HG03103 (cell line): ENCODE measurements at regions not wholly inside any gene's neighbourhood (a gene's known extent, or its start where the extent isn't known, plus 50 kb on each side); places are given as distances from the start of the nearest gene placed in this dataset.
"Not testable (repeated sequence)": the region's sequence is repeated elsewhere in the genome, so short reads cannot be mapped to it uniquely, and the experiment has no call there.

Experiments
- ATAC-seq: cut with Tn5 transposase; IDR thresholded peaks from one replicate; pipeline ENCODE4 v1.9.1; 2021; ENCODE audit warnings: low read depth; ENCODE audit not compliant: unreplicated experiment

GRCh38 chr3:18572809-18573208, 147.7 kb upstream of the SATB1 start:
- ATAC-seq, result no peak

- no peak for ATAC-seq
These were observed 142.2 kb upstream of the SATB1 start for GRCh38 chr3:18567293-18567692.

DNA sequence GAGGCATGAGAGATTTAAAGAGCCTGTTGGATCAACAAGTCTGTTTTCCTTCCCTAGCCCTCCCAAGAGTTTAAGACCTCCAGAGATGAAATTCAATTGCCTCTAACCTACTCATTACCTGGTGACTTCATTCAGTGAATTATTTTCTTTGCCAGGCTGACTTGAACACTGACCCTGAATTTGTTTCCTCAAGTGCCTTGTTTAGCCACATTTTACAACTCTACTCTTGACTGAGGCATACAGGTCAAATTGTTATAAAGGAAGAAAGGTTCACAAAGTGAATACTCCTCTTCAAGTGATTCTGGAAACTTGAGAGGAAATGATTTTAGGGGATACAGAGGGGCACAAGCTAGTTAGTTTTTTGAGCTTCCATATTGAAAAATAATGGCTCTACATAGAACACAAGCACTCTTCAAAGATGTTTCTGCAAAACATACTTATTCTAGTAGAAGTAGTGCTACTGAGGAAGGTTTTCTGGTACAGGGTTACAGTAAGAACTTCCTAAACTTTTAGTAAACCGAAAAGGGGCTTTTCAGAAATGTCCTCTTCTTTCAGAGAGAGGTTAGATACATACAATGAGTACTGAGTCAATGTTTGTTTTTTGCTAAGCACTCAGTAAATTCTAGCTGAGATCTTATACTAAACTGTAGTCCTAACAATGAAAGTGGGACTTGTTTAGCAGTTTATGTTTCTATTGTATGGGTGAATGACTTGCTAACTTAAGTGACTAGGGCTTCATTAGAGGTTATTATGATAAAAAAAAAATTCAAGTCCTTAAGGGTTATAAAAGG, 137.4 kb upstream of the SATB1 start:
- no peak for ATAC-seq

DNA sequence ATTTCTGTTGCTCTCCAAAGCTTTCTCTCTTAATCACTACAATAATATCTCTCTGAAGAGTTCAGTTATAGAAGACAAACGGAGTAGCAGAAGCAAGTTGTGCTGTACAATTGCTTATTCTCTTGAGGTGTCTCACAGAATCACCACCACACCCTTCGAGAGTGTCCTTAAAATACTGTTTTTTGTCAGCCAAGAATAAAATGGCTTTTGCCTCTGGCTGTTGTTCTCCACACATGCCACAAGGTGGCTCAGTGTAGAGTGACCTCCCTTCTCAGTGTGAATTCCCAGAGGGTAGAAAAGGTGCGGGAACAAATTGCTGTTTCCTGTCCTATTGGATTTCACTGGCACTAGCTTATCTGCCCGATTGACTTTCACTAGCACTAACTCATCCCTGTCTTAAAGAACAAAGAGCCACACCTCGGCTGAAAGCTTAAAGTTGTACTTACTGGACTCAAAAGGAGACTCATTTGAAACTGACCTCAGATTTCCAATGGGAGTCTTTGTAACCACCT, 134.2 kb upstream of the SATB1 start:
- ATAC-seq, result peak; percentile 59

GRCh38 chr3:18558507-18558906, 133.4 kb upstream of the SATB1 start:
- ATAC-seq, result no peak

GRCh38 chr3:18557216-18557615, 132.1 kb upstream of the SATB1 start:
- no peak for ATAC-seq

DNA sequence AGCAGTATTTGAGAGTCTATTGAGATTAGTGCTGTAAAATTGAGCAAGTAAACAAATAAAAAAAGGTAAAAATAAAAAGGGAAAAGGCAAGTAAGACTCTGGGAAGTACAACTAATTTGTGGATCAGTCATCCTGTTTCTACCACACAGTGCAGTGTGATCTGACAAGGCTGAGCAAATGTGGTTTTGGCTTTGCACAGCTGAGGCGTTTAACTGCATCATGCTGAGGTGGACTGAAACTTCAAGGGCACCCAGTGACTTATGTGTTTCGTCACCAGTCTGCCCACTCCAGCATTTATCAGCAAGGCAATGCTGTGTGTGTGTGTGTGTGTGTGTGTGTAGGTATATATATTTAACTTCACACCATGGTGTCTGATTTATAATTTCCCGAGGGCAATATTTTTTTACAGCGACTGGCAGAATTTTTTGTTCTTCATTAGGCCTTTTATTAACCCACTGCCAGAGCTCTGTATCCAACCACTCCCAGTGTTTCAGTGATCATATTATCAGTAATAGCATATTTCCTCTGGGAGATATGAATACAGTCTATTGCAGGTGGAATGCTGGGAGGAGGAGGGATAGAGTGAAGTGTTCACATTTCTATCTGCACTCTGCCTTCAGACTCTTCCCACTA, 131.5 kb upstream of the SATB1 start:
- ATAC-seq, result peak; percentile 66

GRCh38 chr3:18556001-18556408, 130.9 kb upstream of the SATB1 start:
- ATAC-seq, result peak; percentile 6

DNA sequence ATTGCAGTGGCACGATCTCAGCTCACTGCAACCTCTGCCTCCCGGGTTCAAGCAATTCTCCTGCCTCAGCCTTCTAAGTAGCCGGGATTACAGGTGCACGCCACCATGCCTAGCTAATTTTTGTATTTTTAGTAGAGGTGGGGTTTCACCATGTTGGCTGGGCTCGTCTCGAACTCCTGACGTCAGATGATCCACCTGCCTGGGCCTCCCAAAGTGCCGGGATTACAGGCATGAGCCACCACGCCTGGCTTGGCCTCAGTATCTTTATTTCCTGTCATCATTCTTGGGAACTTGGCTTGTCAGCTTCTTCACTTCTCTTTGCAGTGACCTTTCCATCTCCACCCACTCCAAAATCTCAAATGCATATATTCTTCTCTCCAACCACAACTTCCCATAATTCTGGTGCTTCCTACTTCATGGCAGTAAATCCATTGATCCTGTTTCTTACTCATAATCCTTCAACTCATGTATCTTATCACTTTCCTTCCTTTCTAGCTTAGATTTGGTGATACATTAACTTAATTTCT, 127.5 kb upstream of the SATB1 start:
- not testable (repeated sequence) for ATAC-seq

- no peak for ATAC-seq
These were observed 121.5 kb upstream of the SATB1 start for GRCh38 chr3:18546632-18547031.

GRCh38 chr3:18544146-18544545, 119.0 kb upstream of the SATB1 start:
- ATAC-seq, result no peak

DNA sequence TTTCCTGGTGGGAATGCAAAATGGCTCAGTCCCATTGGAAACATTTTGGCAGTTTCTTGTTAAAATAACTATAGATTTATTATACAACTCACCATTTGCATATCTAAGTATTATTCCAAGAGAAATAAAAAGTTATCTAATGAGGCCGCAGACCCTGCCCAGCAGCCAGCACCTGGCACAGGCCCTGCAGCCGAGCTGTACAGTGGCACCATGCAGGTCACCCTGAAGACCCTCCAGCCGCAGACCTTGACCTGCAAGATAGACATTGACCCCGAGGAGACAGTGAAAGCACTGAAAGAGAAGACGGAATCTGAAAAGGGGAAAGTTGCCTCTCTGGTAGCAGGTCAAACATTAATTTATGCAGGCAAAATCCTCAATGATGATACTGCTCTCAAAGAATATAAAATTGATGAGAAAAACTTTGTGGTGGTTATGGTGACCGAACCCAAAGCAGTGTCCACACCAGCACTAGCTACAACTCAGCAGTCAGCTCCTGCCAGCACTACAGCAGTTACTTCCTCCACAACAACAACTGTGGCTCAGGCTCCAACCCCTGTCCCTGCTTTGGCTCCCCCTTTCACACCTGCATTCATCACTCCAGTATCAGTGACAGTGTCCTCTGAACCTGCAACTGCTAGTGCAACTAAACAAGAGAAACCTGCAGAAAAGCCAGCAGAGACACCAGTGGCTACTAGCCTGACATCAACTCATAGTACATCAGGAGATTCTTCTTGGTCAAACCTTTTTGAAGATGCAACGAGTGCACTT, 113.5 kb upstream of the SATB1 start:
- ATAC-seq, result no peak

DNA sequence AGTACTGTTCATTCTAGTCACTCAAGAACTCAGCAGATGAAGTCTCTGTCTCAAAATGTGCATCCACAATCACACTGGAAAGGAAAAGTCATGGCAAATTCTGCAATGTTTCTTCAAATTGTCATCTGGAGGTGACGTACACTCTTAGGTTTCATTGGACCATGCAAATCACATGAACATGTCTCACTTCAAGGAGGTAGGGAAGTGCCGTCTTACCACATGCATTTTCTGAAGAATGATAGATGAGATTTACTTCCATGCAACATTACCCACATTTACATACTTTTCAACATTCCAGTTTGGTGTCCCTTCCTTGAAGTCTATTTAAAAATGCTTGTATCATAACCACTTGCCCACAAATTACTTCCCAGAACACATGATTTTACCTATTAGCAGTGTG, 107.9 kb upstream of the SATB1 start:
- no peak for ATAC-seq

DNA sequence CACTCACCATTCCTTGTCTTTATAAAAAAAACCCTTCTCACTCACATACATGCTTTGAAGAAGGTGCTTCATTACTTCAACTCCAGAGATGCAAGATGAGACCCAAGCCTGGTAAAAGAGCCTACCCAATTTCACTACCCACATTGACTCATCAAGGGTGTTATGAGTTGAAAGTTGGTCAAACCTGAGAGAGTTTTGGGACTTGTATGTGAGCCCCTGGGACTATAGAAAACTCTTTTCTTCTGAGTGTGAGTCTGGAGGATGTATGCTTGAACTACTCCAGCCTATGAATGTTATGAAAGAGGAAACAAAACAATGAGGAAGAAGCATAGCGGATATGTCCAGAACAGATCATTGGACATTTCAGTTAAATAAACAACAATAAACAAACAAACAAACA, 106.5 kb upstream of the SATB1 start:
- ATAC-seq, result peak; percentile 93

DNA sequence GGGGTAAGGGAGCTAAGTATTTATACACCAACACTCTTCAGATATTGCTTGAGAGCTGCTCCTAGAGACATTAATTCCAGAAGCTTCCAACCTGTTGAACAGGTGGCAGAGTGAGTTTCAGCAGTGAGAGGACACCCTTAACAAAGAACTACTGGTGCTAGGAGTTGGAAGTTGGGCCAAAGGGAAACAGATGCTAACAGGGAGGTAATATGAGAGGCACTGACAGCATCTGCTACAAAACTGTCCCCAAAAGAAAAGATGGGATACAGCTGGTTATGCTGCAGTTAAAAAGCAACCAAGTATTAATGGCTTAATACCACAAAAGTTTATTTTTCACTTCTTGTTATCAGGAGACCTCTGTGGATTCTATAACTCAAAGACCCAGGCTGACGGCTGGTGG, 104.5 kb upstream of the SATB1 start:
- no peak for ATAC-seq

DNA sequence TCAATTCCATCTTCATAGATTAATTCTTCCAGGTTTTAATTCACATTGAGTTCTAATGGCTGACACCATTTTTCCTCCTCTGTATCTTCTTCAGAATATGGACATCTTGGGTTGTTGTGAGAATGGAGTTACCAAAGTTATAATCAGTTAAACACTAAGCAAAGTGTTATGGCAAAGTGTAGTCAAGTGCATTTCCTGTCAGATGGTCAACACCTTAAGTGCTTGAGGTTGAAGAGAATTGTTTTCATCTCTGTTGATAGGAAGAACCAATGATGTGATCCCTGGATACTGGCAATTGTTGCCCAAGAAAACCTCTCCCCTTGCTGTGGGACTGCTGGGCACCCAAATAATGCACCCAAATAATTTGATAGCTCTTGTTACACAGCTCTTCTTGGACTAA, 102.6 kb upstream of the SATB1 start:
- ATAC-seq, result no peak

DNA sequence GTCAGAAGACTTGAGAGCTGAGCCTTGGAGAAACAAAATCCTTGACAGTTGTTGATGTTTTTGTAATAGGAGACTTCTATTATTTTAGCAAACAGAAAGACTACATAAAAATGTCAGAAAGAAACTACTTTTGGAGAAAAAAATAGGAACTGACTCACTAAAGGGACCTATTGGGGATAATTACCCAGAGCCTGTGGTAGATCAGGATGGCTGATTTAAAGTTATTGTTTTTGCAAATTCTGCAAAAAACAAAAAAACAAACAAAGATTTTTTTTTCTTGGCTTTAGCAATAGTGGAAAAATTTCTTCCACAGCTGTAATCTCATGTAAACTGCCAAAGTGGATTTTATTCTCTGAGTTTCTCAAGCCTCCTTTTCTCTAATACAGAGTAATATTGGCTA, 101.5 kb upstream of the SATB1 start:
- ATAC-seq, result no peak

GRCh38 chr3:18516170-18516569, 91.0 kb upstream of the SATB1 start:
- not testable (repeated sequence) for ATAC-seq

DNA sequence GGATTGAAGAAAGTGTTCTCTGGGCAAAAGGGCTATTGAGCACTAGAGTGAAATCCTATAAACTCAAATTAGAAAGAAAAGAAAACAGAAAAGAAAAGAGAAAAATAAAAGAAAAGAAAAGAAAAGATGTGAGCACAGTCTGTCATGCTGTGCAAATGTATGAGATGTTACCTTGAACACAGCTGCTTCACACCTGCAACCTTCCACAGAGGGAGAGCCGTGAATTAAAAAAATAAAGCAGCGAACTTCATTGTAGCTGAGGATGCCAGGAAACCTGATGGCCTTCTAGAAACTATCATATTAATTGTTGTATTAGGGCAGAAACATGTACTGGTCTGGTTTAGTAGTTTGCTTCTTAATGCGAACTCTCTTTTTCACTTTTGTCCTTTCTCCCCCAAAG, 88.0 kb upstream of the SATB1 start:
- no peak for ATAC-seq

DNA sequence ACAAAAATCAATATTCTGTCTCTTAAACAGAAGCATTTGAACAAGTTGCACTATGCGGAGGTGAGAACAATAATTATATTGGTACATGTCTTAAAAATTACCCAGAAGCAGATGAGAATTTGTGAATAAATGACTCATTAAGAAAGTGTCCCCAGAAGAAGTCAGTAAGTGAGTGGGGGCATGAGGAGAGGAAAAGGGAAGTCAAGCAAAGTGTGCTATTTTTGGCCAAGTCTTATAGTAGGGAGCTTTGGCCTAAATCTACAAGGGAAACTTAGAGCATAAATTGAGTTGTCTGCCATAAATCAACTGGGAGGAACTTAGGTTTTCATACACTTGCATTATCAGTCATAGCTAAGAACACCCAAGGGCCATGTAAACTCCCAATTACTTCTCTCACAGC, 86.9 kb upstream of the SATB1 start:
- ATAC-seq, result peak; percentile 44

- ATAC-seq, result no peak
These were observed 85.8 kb upstream of the SATB1 start for GRCh38 chr3:18510947-18511346.
